Retinal pigment epithelial cell (primary cell): ENCODE measurements at regions not wholly inside any gene's neighbourhood (a gene's known extent, or its start where the extent isn't known, plus 50 kb on each side); places are given as distances from the start of the nearest gene placed in this dataset.

Source experiments
- DNase-seq: peaks from one replicate; pipeline ENCODE4 v3.0.0-alpha.2; 2010; ENCODE audit warnings: low read depth
- H3K4me3 ChIP-seq: 2 replicates; pipeline ENCODE4 v1.5.1; 2011; ENCODE audit warnings: mild to moderate bottlenecking, low read length, control low read depth, moderate library complexity
- TF ChIP-seq, protein P1 (sequence below): conservative IDR thresholded peaks from 2 replicates; pipeline ENCODE4 v1.5.1; 2011; ENCODE audit warnings: low read depth, low read length, control low read depth, inconsistent platforms

DNA sequence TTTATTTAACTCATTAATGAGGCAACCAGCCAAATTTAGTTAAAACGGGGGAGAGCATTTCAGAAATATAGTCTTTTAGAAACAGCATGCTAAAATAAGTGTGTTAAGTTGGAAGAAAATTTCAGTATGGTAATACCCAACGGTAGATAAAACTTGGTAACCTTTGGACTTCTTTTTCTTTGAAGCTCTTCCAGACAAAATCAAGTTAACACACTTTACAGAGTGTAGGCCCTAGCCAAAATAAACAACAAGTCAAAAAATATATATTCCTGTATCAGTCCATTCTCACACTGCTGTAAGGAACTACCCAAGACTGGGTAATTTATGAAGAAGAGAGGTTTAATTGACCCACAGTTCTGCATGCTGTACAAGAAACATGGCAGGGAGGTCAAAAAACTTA, 279.6 kb downstream of the HIVEP2 start:
- H3K4me3 ChIP-seq = no peak overlapping the region
- TF ChIP-seq, protein P1, sequence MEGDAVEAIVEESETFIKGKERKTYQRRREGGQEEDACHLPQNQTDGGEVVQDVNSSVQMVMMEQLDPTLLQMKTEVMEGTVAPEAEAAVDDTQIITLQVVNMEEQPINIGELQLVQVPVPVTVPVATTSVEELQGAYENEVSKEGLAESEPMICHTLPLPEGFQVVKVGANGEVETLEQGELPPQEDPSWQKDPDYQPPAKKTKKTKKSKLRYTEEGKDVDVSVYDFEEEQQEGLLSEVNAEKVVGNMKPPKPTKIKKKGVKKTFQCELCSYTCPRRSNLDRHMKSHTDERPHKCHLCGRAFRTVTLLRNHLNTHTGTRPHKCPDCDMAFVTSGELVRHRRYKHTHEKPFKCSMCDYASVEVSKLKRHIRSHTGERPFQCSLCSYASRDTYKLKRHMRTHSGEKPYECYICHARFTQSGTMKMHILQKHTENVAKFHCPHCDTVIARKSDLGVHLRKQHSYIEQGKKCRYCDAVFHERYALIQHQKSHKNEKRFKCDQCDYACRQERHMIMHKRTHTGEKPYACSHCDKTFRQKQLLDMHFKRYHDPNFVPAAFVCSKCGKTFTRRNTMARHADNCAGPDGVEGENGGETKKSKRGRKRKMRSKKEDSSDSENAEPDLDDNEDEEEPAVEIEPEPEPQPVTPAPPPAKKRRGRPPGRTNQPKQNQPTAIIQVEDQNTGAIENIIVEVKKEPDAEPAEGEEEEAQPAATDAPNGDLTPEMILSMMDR = no peak
- no peak for DNase-seq

DNA sequence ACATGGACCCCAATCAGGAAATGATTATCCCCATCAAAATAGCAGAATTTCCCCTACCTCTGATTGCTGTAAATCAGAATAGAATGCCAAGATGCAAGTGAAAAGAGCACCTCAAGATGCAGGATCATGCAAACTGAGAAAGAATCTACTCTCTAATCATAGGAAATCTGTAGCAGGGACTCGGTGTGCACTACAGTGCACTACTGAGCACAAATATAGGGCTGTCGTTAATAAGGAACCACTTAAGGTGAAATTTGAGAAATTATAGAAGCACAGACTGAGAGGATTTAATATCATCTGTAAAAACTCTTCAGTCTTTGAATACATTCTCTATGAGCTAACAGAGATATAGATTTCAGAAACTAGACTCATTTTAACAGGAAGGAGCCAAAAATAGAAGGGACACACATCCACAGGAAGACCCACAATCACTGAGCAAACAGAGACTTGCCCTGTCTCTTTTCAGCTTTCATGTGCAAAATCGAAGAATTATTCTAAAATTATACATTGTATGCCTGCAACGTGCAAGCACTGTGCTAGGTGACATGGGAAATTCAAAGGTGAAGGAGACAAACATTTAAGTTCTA, 278.3 kb downstream of the HIVEP2 start:
- DNase-seq = no peak
- no peak overlapping the region for H3K4me3 ChIP-seq
- TF ChIP-seq, protein P1 = no peak

DNA sequence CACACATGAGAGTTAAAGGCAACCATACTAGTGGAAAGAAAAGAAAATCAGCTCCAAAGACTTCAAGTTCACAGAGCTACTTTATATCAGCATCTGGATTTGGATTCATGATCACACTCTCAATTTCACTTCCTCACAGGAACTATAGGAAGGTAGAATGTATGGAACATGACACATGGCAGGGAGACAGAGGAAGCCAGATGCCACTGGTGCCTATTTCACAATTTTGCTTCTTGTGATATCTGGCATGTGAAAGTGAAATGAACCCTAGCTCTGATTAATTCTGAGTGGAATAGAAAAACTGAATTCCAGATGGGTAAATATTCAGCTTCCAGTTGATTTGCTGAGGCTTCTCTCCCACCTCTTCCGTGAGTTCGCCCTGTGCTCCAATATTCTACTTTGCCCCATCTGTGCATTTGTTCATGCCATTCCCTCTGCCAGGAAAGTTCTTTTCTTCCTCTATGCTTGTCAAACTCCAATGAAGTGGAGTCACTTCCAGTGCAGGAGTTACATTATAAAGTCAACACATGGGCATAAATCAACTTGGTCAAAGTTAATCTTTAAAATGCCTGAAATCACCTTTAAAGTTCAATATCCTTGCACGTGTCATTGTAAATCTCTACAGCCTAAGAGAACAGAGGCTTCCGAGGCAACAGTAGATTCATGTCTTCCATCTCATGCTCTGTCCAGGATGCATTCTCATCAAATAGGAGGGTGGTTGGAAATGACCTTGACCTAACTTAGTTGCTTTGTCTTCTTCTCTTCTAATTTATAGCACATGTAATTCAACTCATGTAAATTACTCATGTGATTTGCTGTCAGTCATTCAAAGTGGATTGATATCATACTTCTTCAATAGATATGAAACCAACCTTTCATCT, 275.3 kb downstream of the HIVEP2 start:
- DNase-seq = no peak
- H3K4me3 ChIP-seq = no peak overlapping the region
- TF ChIP-seq, protein P1 = no peak

DNA sequence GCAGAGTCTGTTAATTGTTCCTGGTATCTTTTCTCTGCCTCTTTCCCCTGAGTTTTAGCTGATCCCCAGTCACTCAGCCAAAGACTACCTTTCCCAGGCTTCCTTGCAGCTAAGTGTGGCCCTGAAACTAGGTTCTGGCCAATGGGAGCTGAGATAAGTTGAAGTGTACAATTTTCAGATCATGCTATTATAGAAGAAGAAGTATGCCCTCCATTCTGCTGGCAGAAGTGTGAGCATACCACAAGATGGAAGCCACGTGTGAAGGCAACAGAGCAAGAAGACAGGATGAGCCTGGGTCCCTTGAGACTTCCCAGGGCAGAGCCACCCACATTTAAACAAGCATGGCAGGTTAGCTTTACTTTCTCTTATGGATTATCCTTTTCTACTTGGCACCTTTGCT, 273.2 kb downstream of the HIVEP2 start:
- no peak for DNase-seq
- no peak overlapping the region for H3K4me3 ChIP-seq
- TF ChIP-seq, protein P1 = no peak

DNA sequence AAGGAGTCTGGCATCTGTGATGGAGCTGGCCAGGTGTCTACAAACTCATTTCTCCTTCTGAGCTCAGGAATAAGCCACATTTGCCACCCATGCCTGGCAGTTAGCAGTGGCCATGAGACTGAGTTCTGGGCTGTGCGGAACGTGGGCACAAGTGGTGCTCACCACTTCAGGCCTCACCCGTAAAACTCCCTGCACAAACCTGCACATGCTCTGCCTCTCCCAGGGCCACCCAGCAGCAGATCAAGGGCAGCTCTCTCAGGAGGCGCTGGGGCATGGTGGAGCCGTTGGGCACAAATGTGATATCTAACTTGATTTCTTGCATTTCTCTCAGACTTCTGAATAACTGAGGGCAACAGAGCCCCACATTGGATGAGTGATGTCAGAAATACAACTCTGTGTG, 269.5 kb downstream of the HIVEP2 start:
- DNase-seq = no peak
- TF ChIP-seq, protein P1 = no peak
- no peak overlapping the region for H3K4me3 ChIP-seq

DNA sequence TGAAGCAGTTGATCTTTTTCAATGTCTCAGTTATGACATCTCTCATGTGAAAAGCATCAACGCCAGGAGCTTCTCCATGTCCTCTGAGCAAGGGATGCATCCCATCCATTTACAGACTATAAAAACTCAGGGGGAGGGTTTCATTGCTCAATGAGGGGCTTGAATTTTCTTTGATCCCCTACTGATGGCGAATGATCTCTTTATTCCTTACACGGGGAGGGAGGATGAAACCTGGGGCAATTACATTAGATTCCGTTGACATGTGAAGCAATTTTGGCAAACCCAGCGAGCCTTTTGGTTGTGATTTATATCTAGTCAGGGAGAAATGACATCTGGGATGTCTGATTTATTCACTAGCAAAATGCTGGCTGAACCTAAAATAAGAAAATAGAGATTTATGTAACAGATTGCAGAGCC, 268.9 kb downstream of the HIVEP2 start:
- no peak for DNase-seq
- H3K4me3 ChIP-seq = no peak overlapping the region
- TF ChIP-seq, protein P1 = no peak
